Fibroblast of upper back skin (primary cell): ENCODE measurements at regions not wholly inside any gene's neighbourhood (a gene's known extent, or its start where the extent isn't known, plus 50 kb on each side); places are given as distances from the start of the nearest gene placed in this dataset.
A peak's percentile ranks its signal among the peaks of the same experiment; 100 is the strongest.
"Not testable (repeated sequence)": the region's sequence is repeated elsewhere in the genome, so short reads cannot be mapped to it uniquely, and the experiment has no call there.

Experiments used
- DNase-seq: peaks from one replicate; pipeline ENCODE4 v3.0.0-alpha.2; 2013

GRCh38 chr4:148852092-148852699 lies 410.0 kb upstream of the NR3C2 start:
- DNase-seq: no peak

- no peak for DNase-seq
These were observed 408.2 kb upstream of the NR3C2 start for GRCh38 chr4:148850257-148850995.

- no peak for DNase-seq
These were observed 407.4 kb upstream of the NR3C2 start for GRCh38 chr4:148849581-148849980.

GRCh38 chr4:148847544-148848255 lies 405.5 kb upstream of the NR3C2 start:
- DNase-seq: no peak

- DNase-seq: no peak
These were observed 403.4 kb upstream of the NR3C2 start for GRCh38 chr4:148845609-148846008.

- DNase-seq: no peak
These were observed 401.4 kb upstream of the NR3C2 start for GRCh38 chr4:148843625-148844024.

GRCh38 chr4:148842843-148843242 lies 400.6 kb upstream of the NR3C2 start:
- DNase-seq: peak; percentile 16

- DNase-seq: not testable (repeated sequence)
These were observed 395.4 kb upstream of the NR3C2 start for GRCh38 chr4:148837571-148837970.

- peak; percentile 92 for DNase-seq
These were observed 392.8 kb upstream of the NR3C2 start for GRCh38 chr4:148834804-148835631.

- peak; percentile 92 for DNase-seq
These were observed 389.7 kb upstream of the NR3C2 start for GRCh38 chr4:148831945-148832344.

- no peak for DNase-seq
These were observed 386.1 kb upstream of the NR3C2 start for GRCh38 chr4:148828291-148828690.

- DNase-seq: no peak
These were observed 385.6 kb upstream of the NR3C2 start for GRCh38 chr4:148827781-148828180.

GRCh38 chr4:148823419-148823769 lies 381.2 kb upstream of the NR3C2 start:
- no peak for DNase-seq

- DNase-seq: no peak
These were observed 380.6 kb upstream of the NR3C2 start for GRCh38 chr4:148822572-148823418.

- no peak for DNase-seq
These were observed 371.8 kb upstream of the NR3C2 start for GRCh38 chr4:148814030-148814429.

- no peak for DNase-seq
These were observed 371.1 kb upstream of the NR3C2 start for GRCh38 chr4:148813289-148813688.

GRCh38 chr4:148812101-148812500 lies 369.9 kb upstream of the NR3C2 start:
- DNase-seq: no peak

- no peak for DNase-seq
These were observed 368.2 kb upstream of the NR3C2 start for GRCh38 chr4:148810461-148810860.

GRCh38 chr4:148808416-148808815 lies 366.2 kb upstream of the NR3C2 start:
- peak; percentile 20 for DNase-seq

GRCh38 chr4:148800940-148801339 lies 358.7 kb upstream of the NR3C2 start:
- DNase-seq: peak; percentile 28

- no peak for DNase-seq
These were observed 358.2 kb upstream of the NR3C2 start for GRCh38 chr4:148800336-148800885.
